AG20443 (cell line): ENCODE measurements at regions not wholly inside any gene's neighbourhood (a gene's known extent, or its start where the extent isn't known, plus 50 kb on each side); places are given as distances from the start of the nearest gene placed in this dataset.

Experiments used
- DNase-seq: peaks from one replicate; pipeline ENCODE4 v3.0.0; 2012; ENCODE audit warnings: low spot score, mixed read lengths

DNA sequence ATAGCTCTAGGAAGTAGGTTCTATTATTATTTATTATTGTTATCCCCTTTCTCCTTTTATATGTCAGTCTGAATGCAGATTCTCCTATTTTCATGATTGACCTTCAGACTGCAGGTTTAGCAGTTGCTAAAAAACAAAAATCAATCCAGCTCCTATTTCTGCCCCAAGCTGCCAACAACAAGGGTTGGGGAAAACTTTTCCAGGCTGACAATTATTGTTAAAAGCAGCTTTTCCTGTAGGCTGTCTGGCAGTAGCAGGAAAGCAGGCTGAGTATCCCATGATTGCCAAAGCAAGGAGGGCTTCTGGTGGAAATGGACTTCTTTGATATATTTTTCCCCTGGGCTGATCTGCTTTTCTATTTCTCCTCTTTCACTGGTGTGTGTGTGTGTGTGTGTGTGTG is 78.0 kb upstream of the CTLA4 start:
- DNase-seq, result no peak

DNA sequence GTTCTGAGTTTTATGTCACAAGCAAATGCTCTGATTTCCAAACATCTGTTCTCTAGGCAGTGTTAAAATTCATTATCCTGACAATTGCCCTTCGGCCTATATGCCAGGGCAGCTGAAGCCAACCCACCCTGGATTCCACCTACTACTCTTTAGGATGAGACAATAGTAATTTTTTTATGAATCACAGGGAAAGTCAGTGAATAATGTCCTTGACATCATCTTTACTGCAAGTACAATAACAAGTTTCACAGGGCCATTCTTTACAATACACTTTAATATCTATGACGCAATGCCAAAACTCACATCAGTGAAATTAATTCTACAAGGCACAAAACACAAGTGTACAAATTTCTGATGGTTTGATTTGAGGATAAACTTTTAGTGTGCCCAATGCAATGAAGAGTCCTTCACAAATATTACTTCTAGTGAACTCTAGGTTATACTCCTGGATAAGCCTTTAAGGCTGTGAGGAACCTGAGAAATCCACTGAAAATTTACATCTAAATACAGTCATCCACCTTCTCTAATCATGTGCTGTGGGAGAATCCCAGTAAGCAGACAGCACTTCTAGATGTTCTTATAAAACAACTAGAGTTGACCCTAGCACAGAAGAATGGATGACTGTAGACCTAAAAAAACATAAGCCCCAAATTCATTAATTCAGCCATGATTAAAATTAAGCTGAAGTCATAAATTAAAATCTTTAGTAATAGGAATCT is 77.3 kb upstream of the CTLA4 start:
- DNase-seq, result no peak

DNA sequence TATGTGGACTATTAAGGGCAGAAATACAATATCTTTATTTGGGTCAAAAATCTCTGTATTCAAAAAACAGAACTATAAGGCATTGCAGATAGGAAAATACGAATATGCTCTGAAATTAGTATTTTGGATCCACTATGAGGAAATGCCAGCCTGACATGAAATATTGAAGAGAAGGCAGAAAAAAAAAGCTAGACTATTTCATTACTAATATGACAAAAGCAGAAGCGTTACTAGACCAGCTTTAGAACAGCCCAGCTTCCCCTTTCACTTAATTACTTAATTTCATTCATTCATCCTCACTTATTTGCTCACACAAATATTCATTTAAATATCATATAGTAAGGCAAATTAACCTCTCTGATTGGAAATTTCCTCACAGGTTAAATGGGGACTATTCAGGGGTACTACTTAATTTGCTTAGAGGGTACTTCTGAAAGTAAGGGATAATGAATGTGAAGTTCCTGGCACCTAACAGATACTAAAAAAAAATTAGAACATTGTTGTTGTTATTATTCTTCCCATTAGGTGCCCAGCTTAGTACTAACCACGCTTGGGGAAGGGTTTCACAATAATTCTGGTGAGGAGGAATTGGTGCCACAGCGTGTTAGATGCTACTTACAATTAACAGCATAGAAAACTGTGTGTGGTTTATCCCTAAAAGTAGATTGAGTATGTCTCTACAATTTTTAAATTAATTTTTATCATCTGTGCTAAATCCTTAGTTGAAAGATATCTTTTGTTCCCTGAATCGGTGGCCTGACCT is 71.1 kb upstream of the CTLA4 start:
- no peak for DNase-seq

DNA sequence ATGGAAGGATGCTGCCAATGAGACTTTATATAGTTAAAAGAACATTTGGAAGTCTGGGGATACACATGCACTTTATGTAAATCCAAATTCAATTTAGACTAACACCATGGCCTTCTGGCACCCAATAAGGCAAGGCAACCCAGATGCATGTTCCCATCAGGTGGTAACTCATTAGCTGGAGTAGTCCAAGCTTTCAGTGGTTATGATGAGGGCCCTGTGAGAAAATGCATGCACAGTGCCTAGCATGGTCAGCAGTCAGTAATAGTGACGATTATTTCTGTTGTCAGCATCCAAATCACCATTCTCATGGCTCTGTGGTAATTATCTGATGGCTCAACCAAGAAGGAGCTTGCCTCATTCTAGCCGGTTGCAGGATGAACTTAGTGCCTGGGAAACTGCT is 70.3 kb upstream of the CTLA4 start:
- DNase-seq, result peak; percentile 30

DNA sequence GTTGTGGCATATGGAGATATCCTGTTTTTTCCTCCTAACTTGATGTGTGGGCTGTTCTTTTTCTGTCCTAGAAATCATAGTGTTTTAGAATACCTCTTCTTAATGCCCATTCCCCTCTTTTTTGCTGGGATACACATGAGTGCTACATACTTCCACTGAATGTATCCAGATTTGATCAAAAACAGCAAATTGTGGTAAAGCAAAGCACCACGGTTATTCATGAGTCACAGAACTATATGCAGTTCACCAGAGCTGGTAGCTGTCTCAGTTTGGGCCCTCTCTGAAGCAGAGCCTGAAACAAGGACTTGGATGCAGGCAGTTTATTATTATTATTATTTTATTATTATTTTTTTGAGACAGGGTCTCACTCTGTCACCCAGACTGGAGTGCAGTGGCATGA is 69.9 kb upstream of the CTLA4 start:
- no peak for DNase-seq

DNA sequence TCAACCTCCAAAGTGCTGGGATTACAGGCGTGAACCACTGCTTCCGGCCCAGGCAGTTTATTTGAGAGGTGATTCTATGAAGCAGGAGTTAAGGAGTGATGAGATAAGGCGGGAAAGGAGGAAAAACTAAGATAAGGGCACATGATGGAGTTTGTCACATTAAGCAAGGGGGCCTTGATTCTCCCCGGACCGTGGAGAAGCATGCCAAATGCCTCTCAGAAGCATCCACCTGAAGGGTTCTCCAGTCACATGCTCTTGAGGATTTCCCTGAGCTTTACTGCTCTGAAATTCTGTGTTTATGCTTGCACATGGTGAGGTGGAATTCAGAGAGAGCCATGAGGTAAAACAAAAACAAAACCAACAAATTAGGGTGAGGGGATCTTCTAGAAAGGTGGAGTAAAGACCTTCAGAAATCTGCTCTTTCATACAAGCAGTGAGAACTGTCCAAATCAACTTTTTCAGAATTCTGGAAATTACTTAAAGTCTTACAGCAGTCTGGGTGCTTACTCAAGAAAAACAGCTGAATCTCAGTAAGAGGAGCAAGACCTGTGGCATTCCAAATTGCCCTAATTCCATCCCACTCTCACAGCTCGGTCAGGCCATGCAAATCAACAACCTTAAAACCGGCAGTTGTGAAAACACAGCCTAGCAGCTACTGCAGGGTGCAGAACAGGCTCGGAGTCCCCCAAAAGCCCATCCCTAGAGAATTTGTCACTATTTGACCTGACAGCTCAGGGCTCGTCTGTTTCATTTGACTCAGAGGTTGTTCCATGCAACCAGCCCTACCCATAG is 69.1 kb upstream of the CTLA4 start:
- DNase-seq, result no peak

DNA sequence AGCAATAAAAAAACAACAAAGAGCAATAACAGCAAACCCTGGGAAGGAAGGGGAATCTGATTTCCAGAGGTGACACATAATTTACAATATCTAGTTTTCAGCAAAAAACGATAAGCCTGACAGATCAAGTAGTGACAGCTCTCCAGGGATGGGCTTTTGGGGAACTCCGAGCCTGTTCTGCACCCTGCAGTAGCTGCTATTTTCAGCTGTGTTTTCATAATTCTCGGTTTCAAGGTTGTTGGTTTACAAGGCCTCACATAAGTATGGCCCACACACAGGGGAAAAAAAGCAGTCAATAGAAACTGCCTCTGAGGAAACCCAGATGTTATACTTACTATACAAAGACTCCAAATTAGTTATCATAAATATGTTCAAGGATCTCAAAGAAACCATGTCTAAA is 67.7 kb upstream of the CTLA4 start:
- no peak for DNase-seq

DNA sequence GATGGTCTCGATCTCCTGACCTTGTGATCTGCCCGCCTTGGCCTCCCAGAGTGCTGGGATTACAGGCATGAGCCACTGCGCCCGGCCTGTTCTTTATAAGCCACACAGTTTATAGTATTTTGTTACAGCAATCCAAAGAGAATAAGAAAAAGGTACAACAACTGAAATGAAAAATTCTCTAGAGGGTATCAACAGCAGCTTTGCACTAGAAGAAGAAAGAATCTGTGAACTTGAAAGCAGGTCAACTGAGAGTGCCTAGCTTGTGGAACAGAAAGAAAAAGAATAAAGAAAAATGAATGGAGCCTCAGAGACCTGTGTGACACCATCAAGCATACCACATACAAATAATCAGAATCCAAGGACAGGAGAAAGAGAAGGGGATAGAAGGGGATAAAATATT is 66.8 kb upstream of the CTLA4 start:
- DNase-seq, result no peak

DNA sequence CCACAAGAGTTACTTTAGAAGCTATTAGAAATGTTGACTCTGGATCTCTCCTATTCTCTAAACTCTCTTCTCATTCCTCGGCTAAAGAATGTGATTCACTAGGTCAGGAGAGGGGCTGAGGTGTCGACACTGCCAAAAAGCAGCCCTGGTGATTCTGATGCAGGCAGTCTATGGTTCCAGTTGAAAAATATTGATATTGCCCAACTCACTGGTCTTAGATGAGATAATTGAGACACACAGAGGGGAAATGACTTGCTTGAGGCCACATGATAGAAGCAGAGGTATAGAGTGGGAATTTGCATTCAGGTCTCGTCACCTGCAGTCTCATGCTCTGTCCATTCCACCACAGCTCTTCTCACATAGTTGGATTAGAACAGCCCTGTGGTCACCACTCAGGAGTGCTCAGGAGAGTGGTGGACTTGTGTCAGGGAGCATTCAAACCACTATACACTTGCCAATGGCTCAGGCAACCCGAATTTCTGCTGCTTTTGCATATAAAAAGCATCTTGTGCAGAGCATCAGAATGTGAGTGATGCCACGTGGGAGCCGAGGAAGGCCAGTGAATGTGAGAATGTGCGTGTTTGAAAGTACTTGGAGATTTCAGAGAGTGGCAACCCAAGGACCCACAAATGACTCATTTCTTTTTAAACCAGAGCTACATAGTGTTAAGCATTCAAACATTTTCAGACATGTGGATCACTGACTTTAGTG is 65.1 kb upstream of the CTLA4 start:
- peak; percentile 63 for DNase-seq

DNA sequence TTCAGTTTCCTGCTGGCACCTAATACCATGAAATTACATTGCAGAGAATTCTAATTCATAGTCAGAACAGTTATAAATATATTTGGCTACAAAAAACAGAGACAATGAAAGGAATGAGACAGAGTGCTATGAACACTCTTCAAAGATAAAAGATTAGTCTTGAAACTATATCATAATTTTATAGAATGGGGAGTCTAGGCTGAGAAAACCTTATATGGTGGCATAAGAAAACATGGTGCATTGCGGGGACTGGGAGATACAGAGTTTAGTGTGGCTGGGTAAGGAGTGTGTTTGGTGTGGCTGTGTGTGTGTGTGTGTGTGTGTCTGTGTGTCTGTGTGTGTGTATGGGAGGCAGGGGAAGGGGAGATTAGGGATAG is 64.5 kb upstream of the CTLA4 start:
- DNase-seq, result no peak

DNA sequence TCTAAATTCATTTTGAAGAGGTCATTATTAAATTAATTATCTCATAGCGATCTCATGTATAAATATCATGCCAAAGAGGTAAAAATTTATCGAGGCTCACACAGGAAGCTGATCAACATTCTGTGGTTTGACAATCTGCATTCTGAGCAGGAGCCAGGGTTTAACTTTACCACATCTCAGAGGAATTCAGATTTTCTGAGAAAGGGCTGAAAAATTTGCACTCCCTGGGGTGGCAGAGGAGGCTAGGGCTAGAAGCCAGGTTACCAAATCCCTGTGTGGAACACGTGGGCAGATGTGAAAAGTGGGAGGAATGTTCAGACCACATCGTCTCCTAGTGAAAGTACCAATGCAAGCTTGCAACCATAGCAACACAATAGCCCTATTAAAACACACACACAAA is 63.5 kb upstream of the CTLA4 start:
- DNase-seq, result peak; percentile 90

DNA sequence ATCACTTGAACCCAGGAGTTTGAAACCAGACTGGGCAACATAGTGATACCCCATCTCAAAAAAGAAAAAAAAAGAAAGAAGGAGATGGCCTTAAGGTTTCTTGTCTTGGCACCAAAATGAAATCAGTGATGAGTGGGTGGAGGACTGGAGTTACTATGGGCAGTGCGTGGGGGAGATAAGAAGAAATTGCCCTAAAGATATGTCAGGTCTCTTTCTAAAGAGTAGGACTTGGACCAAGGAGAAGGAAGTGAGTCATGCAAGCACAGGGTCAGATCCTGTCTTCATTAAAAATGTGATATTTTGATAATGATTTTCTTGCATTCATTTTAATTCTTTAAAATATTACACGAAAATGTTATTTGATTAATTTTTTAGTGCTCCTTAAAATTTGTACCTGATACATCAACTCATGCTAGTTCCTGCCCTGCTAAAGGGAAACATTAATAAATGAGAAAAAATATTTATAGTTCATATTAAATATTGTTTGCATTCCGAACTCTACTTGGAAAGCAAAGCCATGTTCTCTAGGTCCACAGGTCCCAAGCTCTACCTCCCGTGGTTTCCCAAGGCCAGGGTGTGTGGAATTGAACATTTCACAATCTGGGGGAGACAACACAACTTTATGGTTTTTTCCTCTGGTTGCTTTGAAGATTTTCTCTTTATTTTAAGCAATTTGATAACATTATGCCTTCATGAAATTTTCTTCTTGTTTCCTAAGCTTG is 62.6 kb upstream of the CTLA4 start:
- DNase-seq, result no peak

DNA sequence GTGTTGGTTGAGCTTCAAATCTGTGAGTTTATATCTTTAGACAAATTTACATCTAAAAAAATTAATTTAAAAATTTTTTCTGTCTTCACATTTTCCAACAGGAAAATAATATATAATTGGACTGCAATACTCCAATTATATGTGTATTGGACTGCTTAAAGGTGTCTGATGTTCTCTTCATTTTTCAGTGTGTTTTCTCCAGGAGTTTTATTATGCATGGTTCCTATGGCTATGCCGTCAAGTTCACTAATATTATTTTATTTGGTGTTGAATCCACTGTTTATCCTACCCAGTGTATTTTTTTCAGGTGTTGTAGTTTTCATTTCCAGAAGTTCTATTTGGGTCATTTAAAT is 62.1 kb upstream of the CTLA4 start:
- DNase-seq, result no peak

DNA sequence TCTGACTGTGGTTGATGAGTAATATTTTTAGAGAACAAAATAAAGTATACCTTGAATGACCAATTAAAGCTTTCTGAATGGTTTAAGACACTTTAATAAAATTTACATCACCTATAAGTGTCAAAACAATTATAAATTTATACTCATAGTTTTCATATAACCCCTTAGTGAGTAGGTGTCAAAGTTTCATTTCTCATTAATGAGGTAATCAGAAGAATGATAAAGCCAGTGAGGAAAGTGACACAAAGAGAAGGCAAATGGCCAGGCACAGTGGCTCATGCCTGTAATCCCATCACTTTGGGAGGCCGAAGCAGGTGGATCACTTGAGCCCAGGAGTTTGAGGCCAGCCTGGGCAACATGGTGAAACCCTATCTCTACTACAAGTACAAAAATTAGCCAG is 60.8 kb upstream of the CTLA4 start:
- DNase-seq, result no peak

DNA sequence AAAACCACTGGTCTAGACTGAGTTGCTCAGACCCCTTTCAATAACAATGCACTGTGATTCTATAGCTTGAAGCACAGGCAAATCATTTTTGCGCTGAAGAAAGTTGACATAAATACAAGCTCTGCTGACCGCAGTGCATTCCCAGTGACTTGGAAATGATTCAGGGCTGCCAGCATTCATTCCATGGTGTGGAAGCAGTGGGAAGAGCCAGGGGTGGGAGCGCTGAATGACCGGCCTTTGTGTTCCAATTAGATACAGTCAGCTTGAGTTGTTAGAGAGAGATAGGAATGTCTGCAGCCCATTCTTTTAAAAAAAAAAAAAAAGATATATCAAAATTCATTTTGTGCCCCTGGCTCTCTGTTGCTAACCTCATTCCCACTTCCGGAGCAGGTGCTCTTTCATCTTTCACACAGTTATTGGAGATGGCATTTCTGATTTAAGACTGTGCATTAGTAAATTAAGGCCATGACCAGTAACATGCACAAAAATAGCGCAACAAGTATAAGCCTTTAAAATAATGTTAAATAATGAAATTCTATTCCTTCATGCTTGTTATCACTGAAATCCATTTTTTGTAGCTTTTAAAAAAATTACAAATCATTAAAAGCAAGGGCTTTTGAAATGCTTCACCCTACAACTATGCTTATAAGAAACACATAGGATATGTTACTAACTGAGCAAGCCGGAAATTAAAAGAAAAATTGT is 59.4 kb upstream of the CTLA4 start:
- peak; percentile 80 for DNase-seq

DNA sequence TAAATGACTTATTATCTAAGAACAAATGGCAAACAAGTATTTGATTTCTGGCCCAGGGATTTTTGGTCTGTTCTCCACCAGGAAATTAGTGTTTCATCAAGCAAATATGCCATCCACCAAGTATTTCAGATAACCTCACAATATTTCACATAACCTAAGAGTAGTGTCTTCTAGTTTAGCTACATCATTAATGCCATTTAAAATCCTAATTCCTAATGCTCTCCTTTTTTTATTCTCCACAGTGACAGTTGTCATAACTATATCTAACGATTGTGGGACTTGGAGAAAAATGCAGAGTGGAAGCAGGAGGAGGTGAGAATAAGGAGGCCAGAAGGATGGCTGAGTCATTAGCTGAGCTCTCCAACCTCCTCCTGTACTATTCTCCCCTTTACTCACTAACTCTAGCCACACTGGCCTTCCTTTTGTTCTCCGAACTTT is 58.5 kb upstream of the CTLA4 start:
- DNase-seq, result peak; percentile 23

DNA sequence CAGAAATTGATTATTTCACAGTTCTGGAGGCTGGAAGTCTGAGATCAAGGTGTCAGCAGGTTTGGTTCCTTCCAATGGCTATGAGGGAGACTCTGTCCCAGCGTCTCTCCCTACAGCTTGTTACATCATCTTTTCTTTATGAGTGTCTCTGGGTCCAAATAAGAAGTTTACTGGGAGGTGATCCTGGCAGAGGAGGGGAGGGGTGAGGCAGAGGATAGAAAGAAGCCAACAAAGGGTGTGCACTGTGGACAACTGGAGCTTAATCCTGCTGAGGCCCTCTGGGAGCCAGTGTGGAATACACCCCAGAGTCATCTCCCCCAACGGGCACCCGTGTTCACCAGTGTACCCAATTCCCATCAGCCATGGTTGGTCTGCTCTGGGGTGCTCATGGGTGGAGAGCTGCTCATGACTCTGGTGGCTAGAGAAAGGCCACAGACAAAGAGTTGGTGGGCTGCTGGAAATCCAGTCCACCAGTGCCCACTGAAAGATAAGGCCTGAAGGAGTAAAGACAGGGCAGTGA is 57.5 kb upstream of the CTLA4 start:
- no peak for DNase-seq

DNA sequence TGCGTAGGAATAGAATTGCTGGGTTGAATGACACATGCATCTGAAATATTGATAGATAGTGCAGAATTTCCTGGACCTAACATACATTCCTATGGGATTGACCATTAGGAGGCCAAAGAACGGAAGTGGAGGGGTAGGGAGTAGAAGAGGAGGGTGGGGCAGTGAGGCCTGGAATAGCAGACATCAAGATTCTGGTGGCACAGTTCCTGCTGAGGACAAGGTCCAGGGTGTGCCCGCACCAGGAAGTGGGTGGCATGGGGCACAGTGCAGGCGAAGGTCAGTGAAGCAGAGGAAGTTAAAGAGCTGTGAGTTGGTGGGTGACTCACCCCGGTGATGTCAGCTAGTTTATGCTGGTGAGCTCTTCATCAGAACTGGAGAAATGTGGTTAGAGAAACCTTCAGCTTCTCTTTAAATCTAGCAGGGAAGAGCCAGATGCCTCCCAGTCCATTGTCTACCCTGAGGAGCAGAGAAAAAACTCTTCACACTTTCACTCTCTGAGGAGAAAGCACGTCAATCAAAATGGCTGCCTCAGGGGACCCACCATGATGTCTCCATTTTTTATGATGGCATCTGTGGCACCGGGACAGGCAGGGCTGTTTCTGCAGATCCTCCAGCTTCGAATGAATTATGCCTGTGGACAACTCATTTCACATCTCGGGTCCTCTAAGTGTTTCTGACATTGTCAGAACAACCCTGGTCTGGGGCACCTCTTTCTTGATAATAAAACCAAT is 55.9 kb upstream of the CTLA4 start:
- peak; percentile 74 for DNase-seq

DNA sequence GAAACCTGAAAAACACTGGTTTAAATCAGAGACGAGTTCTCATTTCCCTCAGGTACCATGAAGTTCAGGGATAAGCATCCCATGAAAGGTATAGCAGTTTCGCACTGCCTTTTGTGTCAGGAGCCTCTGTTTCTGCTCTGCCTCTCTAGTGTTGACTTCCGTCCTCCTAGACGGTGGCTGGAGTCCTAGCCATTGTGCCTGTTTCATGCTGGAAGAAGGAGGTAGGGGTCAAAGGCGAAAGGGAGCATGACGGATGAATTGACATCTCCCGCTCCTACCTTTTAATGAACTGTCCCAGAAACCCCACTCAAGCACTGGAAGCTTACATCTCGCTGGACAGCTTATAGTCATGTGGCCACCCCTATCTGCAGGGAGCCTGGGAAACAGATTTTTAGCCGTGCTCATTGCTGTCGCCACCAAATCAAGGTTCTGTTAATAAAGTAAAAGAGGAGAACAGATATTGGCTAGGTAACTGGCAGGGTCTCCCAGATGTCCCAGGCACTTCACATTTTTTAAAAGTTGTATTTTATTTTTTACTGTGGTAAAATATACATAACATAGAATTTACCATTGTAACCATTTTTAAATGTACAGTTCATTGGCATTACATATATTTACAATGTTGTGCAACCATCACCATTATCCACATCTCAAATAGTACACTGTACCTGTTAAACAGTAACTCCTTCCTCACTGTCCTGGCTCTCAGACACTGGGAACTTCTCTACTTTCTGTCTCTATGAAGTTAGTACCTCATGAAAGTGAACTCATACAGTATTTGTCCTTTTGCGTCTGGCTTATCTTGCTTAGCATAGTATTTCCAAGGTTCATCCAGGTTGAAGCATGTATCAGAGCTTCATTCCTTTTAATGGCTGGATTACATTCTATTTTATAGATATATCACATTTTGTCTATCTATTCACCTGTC is 55.0 kb upstream of the CTLA4 start:
- DNase-seq, result no peak
